Stimulated activated CD4-positive, alpha-beta T cell treated with anti-CD3 and anti-CD28 coated beads, Interleukin-12 subunit alpha, Interleukin-12 subunit beta, amount 100 ng/mL, for 24 hours (primary cell): ENCODE measurements at regions not wholly inside any gene's neighbourhood (a gene's known extent, or its start where the extent isn't known, plus 50 kb on each side); places are given as distances from the start of the nearest gene placed in this dataset.

Experiments
- DNase-seq, 2 experiments: peaks; one replicate each; pipeline ENCODE4 v3.0.0-alpha.2; 2020; ENCODE audit warnings: low read depth in 2 of 2

DNA sequence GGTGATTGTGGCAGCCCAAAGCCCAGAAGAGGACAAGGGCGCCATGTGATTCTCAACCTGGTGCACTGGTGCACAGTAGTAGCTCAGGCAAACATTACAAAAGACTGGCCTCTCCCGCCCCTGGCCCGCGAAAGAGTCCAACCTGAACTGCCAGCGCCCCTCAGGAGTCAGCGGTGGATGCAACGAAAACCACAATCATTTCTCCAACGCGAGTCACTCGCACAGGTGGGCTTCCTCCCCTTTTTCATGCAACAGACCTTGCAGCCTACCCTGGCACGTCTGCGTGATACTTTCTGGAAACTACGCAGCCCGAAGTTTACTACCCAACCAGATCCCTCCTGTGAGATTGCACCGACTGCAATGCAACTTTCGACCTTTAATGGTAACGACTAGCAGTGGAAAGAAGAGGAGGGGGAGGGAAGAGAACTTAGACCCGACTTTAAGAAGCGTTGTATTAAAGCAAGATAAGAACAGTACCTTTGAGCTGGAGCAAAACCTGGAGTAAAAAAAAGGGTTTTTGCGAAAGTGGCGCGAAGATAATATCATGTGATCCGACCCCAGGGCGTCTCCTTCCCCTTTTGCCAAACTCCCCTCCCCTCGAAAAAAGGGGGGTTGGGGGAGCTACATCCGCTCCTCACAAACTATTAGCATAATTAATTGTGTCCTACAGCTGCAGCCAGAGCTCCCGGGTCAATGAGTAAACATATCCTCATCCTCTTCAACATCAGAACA is 63.3 kb upstream of the CCDC160 start:
- DNase-seq = no peak

DNA sequence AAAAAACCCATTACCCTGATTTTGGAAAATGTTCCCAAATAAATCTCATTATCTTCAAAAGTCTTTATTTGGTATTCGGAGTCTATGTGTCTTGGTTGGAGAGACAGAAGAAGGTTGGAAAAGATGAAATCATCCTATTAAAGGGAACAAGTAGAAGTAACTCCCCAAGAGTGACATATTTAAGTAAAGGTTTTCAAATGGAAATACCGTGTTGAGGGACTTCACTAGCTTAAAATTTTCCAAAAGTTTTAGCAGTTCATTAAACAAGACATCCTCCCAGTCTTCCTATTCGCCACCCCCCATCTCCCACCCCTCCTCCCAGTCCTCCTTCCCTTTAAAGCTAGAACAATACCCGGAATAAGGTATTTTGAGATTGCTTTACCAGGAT is 62.7 kb upstream of the CCDC160 start:
- no peak for DNase-seq

DNA sequence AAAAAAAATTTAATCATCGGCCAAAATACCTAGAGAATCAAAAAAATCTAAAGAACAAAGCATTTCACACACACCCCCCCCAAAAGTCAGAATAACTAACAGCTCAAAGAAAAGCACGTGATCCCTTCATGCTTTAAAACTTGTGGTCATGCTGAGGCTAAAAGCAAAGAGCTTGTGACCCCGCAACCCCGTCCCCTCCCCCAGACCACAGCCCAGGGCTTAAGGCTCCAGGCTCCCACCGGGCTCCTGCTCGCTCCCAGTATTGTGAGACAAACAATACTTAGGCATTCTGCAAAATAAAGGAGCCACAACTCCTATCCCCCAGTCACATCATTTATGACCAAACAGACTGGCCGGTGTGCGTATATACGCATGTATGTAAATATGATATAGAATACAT is 62.1 kb upstream of the CCDC160 start:
- no peak for DNase-seq

DNA sequence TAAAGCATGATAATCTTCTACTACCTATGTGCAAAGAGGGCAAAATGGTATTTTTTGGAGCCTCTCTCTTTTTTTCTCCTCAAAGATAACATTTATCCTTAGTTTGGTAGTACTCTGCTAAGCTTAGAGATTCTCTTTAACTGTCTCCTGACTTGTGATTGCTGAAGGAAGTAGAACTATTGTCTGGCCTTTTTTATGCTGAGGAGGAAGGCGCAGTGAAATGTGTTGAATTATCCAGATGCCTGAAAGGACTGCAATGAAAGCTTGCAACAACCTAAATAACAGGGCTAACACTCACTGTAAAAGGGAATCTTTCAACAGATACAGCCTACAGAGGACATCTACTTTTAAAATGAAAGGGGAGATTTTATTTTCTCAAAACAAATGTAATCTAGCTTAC is 59.5 kb upstream of the CCDC160 start:
- no peak for DNase-seq

DNA sequence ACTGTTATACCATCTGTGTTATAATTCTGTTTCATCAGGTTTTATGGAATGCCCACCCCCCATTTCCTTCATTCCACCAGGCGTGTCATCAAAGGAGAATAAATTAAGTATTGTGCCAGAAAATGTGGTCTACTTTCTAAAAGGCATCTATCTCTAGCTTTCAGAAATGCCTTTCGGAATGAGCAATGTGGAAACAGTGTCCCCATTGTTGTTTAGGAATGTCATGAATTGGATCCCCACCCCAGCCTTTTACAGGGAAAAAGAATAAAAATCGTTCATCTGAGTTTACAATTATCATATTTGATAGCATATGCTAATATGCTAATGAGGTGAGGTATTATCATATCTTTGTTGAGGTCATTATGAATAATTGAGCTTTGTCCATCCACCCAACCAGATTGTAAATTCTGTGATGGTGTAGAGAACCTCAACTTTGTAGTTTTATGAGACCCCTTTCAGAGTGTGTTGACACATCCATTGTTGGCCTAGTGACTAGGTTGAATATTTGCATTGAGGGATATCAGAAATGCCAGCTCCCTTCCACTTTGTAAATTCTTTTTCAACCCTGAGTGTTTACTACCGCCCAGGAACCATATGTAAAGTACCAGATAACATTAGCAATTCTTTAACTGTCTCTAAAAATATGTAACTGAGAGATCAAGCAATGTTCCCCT is 56.2 kb upstream of the CCDC160 start:
- DNase-seq = no peak

DNA sequence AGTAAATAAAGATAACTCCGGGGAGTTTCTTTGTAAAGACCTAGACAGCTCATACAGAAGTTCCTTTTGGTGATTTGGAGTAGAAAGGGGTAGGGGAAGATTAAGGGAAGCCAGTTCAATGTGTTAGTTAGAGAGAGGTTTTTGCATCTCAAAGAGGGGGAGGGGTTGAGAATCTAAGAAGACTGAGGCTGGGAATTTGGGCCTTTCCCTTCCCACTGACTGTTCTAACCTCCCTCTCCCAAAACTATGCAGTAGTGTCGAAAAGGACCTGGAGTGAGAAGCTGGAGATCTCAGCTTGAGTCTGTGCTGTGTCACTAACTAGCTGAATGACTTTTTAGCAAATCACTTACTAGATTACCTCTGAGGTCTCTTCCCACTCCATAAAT is 55.7 kb upstream of the CCDC160 start:
- no peak for DNase-seq

DNA sequence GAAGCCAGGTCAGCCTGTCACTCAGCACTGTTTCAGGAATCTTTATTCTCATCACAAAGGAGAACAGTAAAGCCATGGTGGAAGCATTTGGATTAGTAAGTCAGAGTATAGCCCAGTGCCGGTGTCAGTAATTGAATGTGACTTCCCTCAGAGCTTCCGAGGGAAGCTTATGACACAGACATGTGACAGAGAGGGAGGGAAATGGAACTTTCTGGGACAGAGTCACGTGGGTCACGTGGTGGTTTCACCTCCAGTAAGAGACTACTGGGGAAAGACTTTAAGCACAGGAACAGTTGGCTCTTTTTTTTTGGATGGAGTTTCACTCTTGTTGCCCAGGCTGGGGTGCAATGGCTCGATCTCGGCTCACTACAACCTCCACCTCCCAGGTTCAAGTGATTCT is 53.3 kb upstream of the CCDC160 start:
- no peak for DNase-seq

DNA sequence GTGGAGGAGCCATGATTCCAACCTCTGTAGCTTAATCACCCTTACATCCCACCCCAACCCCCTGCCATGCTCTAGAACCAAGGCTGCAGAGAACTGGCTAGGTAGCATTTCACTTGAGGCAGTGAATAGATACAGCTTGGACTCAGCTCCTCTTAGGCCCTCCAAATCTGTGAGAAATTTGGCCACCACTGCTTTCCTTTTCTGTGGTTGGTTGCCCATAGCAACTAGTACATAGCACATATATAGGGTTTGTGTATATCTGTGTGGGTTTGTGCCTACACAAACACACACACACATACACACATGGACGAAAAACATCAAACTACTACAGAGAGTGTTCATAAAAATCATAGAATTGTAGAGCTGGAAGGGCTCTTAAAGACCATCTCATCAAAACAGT is 52.0 kb upstream of the CCDC160 start:
- DNase-seq = no peak

DNA sequence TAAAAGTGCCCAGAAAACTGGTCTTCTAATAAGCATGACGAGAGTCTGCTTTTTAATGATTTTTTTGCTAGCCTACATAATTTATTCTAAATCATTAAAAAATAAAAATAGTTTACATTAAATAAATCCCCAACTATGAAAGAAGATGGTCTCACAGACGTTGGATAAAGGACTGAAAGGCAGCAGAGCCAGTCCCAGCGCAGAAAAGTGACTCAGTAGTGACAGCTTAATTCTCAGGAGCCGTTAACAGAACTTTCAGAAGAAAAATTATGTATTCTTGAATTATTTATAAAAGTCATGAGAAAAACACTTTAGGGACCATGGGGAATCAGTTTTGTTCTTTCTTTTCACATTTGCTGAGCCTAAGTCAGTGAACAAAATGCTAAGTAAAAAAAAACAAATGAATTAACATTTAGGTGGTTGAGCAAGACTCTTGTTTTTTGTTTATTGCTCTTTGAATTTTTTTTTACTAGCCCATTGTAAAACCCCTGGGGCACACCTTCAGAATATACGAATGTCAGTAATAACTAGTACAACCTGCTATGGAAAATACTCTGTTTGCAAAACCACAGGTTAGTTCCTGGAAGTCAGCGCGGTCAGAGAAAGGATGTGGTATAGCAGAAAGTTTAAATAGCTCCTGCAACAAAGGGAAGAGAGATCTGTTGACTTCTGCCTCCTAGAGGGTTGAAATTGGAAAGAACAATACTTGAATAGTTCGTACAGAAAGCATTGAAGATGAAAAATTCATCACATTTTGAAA is 50.4 kb upstream of the CCDC160 start:
- DNase-seq = peak in 1 of 2 experiments; percentile 16
